ENCODE measurements at regions not wholly inside any gene's neighbourhood (a gene's known extent, or its start where the extent isn't known, plus 50 kb on each side); places are given as distances from the start of the nearest gene placed in this dataset.
"Not testable (repeated sequence)": the region's sequence is repeated elsewhere in the genome, so short reads cannot be mapped to it uniquely, and the experiment has no call there.

DNA sequence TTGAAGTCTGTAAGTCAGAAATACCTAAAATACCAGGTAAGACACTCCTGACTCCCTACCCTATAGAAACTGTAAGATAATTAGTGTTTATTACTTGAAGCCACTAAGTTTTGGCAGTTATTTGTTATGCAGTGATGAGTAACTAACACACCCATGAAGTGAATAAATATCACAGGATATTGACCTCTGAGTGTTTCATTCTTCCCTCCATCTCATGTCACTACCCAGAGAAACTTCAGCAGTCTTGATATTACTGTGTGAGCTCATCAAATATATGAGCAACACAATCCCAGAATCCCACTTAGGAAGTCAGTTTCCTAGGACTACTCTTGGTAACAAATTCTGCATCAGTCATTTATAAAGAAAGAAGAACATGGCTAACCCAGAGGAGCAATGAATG is 529.7 kb downstream of the FBXO15 start:
- no peak for DNase-seq

DNA sequence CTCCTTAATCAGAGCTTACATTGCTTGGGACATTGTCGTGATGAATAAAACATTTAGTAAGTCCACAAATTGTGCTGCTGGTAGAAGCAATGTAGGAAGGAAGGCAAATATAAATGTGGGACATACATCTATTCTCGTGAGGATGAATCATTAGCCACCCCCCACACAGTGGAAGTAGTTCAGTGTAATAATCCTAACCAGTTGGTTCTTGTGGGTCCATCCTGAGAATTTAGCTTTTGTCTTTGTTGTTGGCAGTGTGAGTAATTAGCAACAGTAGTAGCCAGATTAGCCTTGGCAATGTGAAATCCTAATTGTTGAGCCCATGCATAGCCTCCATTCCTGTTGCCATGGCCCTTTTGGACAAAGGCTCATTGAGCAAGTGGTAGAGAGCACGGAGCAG is 532.1 kb downstream of the FBXO15 start:
- DNase-seq = no peak

DNA sequence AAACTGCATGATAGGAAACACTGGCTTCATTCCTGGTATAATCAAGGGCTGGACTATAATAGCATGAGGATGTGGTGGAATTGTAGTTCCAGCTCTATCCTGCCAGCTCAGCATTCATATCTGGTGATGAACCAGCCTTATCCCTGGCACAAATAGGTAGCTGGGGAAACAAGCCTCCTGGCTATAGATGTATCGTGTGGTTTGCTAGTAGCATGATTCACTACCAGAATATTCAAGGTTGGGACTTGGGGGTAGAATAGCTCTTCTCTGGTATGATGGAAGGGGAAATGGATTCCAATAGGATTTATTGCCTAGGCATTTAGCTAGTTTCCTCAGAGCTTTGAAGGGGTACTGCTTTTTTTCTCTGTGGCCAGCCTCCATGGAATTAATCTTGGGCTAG is 532.8 kb downstream of the FBXO15 start:
- no peak for DNase-seq

DNA sequence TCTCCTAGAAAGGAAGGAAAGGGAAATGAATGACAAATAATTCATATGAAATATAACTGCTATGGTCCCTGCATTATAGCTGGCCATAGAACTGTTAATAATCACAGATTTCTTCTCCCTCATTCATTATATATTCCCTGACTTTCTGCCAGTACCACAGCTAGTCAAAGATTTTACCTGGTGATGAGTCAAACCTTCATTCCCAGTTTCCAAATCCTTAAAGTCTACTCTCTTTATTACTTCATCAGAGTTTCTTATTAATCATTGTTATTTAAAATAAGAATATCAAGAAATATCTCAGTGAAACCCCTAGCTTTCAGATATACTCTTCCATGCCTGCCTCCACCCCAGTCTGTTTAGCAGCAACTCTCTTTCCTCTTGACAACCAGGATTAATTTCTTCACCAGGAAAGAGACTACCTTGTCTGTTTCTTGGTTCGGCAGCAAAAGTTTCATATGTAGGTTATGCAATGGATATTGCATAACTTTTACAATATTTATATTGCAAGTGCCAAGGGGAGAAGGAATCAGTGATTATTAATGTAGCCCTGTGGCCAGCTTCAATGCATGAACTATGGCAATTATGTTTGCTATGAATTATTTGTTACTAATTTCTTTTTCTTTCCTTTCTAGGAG is 533.8 kb downstream of the FBXO15 start:
- no peak for DNase-seq

DNA sequence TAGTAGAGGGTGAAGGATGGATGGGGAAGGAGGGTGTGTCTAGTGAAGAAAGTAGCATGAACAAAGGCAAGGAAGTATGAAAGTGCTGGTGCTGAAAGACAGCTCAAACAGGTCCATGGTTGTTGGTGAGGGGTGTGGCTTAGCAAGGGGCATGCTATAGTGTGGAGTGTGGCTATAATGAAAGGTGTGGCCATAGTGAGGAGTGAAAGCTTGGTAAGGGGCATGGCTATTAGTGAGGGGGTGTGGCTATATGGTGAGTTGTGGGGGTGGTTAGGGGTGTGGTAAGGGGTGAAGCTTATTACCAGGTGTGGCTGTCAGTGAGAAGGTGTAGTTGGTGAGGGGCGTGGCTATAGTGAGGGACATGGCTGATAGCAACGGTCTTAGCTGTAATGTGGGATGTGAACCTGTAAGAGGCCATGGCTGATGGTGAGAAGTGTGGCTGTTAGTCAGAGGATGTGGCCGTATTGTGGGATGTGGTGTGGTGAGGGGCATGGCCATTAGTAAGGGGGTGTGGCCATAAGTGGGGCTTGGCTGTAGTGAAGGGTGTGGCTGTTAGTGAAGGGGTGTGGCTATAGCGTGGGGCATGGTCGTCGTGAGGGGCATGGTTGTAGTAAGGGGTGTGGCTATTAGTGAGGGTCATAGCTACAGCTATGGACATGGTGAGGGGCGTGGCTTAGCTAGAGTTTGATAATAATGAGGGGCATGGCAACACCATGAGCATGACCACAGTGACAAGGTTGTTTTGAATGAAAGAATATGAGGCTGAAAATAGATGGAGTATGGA is 549.6 kb downstream of the FBXO15 start:
- DNase-seq = no peak

DNA sequence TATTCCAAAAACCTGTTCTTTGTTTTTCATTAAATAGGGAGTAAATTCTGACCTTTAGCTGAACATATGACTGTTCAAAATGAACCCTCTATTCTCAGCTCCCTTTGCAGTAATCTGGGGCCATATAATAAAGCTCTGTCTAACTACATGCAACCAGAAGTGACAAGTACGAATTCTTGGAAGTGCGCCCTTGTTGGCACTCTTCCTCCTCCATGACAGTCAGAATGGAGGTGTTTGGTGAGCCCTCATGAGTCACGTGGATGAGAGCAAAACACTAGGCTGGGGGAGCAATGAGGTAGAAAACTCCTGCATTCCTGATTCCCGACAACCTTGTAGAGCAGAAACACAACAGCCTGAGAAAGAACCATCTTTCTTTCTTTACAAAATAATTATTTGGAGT is 552.9 kb downstream of the FBXO15 start:
- DNase-seq = no peak

DNA sequence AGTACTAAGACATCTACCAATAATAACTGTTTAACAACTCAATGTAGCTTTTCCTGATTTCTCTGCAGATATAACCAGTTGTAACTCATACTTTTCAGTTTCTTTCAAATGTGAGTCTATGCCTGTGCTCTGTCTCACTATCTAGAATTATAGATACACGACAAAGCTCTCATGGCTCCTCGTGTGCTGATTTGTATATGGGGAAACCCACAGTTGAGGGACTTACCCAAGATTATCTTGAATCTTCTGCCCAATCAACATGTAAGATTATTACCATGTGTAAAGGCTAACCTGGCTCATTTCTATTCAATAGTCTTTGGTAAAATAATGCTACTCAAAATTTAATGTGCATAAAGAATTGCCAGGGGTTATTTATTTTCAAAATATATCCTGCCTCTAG is 554.4 kb downstream of the FBXO15 start:
- no peak for DNase-seq

DNA sequence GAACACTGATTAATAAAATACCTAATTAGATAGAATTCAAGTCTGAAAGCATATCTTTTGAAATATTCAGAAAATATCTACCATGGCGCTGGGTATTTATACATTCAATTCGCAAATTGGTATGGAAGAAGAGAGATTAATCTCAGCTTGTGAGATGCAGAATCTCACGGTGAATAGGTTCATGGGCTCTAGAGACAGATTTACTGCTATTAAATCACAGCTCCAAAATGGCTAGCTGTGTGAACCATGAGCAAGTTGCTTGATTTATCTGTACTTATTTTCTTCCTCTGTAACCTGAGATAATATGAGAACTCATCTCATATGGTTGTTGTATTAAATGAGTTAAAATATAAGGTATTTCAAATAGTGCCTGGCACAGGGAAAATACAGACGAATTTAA is 556.7 kb downstream of the FBXO15 start:
- DNase-seq = no peak

DNA sequence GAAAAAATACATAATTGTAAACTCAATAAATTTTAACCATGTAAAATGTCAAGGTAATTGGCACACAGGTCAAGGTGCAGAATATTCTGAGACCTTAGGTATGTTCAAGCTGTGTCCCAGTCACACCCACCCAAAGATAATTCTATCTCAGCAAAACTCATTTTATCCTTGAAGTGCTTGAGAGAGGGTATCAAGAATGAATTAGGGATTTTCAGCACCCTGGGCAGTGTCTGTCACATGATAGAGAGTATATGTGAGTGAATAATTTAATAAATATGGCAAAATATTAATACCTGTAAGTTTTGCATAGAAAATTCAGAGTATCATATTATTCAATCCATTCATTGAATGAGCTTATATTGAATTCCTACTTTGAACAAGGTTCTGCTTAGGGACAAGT is 567.9 kb downstream of the FBXO15 start:
- DNase-seq = no peak

DNA sequence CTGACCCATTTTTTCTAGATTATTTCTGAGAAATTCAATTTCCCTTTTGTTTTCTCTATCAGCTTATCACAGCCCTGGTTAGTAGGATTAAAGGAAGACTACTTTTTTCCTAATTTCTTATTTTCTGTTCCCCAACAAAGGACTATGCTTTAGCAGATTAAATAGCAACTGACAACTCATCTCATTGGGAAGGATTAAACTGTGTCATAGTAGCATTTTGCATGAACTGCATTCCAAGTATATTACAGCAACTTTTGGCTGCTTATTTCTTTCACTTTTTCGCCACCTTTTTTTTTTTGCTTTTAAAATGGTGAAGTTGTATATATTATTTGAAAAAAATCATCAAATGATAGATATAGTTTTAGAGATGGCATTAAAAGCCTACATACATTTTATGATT is 570.3 kb downstream of the FBXO15 start:
- DNase-seq = no peak

DNA sequence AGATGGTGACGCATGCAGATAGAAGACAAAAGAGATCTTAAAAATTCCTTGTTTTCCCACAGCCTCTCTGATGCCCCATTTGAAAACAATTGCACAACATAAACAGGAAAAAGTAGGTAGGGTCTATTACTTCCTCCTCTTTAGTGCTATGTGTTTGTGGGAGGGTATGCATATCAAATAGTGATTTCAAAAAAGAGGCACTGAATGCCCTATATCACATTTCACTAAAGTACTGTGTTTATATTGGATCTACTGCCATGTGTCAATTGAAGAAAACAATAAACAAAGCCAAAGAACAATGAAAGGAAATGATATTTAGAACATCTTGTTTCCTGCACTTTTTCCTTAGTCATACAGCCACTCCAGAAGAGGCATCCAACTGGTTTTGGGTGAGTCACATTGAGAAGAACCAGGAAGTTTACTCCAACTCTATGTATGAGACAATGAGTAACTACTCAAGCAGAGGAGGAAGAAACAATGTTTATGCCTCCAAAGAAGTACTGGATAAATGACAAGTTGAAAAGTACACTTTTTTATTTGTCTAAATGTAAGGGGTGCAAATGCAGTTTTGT is 583.6 kb downstream of the FBXO15 start:
- DNase-seq = no peak

DNA sequence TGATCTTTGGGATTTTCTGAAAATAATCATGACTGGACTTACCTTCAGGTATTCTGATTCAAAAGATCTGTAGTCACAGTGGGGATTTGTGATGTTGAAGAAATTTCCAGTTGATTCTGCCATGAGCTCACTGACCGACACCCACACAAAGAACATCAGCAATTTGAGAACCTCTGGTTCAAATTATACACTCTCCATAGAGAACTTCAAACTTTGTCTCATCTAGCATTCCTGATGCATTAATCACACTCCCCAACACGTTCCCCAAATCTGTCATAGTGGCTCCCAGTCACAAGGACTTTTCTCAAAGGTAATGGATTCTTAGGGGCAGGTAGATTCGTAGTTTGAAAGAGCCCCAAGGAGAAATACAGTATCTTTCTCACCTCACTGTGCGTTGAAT is 584.3 kb downstream of the FBXO15 start:
- no peak for DNase-seq

DNA sequence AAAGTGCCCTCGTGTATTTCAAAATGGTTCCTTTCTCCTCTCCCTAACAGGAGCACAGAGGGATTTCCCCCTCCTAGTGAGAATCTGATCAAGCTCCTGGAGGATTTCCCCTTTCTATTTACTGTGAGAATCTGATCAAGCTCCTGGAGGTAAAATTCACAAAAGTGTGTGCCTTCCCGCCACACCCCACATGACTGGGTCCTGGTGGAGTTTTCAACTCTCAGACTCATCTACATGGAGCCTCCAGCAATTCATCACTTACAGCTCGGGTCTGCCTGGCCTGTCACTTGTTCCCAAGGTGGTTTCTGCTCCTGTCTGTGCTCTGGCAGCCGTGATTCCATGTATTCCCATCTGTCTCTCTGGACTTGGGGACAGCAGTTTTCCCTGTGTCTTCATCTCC is 590.7 kb downstream of the FBXO15 start:
- no peak for DNase-seq

DNA sequence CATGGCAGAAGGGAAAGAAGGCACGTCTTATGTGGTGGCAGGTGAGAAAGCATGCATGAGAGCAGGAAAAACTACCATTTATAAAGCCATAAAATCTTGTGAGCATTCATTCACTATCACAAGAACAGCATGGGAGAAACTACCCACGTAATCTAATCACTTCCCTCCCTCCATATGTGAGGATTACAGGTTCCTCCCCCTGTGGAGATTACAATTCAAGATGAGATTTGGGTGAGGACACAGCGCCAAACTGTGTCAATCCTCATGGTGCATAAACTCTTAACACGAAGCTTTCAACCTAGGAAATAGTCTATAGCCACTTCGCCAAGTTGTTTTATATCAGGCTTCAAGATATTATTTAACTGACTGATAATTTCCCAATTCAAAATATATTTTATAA is 595.5 kb downstream of the FBXO15 start:
- no peak for DNase-seq

DNA sequence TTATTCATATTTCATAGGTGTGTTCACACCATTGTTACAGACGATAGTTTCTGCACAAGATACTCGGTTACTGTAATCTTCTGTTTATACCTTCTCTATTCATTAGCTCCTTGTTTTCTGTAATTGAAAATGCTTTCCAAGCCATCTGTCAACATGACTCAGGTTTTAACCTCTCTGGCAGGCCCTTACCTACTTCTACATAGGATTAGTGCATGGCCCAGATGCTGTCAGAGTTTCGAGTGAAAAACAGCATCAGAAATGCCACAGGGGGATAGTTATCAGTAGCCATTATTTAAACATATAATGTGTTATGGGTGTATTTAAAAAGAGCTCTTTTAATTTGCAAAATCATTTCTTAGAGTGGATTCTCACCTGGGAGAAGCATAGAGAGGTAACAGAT is 596.4 kb downstream of the FBXO15 start:
- DNase-seq = no peak

DNA sequence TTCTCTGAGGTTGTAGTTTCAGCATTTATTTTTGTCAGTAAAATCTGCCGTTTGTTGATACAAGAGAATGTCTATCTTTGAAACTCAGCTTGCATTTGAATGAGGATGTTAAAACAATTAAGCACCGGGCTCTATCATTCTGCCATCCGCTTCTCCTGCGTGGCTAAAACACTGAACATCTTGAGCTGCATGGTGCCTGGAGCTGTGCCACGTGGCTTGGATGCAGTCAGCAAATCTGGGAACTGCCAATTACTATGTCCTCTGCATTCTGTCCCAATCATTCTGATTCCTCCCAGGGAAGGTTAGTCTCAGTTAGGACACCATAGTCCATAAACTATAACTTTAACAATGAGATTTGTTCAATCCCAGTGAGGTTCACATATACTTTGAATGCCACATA is 598.4 kb downstream of the FBXO15 start:
- no peak for DNase-seq

DNA sequence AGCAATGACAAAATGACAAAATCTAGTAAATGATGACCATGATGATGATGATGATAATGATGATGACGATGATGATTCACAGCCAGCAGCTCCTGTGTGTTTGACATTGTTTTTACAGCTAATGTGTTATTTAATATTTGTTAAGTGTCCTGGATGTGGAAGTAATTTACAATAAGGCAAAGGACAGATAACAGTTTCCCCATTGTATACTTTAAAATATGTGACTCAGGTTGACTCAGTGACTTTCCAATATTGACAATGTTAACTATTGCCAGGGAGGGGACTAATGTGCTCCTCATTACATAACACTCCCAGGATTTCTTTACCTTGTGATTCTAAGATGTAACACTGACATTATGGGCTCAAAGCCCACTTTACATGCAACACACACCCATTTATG is 602.2 kb downstream of the FBXO15 start:
- no peak for DNase-seq

DNA sequence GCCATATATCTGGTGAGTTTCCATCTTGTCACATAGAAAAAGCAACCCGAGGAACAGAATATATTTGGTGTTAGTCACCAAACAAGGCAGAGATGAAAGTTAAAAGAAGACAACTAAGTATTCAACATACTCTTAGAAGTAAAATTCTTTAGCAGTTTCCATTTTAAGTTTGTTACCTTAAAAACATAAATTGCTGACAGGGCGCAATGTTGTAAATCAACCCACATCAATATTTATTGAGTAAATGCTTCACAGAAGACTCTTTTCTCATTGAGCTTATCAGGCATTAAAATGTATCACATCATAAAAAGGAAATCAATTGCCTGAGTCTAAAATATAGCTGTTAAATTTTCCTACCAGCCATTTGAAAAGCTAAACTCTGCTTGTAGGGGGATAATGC is 603.0 kb downstream of the FBXO15 start:
- DNase-seq = no peak

DNA sequence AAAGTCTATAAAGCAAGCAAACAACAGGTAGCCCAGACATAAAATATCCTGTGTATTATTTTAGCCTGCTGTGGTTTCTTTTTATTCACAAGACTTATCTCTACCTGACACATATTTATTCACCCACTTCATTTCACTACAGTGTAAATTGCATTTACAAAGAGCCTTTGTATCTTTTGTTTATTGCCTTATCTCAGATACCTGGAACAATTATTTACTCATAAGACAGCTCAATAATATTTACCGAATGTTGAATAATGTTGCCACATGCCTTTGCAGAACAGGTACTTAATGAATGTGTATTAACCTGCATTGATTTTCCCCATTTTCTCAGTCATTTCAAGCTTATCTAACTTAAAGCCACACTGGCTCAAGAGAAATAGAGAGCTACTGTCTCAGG is 603.6 kb downstream of the FBXO15 start:
- no peak for DNase-seq

DNA sequence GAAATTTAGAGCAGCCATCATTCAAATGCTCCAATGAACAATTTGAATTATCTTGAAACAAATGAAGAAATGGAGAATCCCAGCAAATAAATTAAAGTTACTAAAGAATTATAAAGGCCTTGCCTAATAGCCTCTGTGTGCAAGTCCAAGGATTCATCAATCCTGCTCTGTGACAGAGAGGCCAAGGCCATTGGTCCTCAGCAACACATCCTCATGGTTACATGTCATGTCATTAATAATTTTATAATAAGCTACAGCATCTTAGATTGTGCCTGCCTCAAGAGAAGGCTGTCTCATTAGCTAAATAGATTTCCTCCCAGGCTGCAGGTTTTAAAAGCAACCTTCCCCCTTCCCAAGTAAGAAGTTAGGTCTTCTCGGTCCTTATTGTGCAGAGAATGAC is 611.6 kb downstream of the FBXO15 start:
- DNase-seq = no peak

DNA sequence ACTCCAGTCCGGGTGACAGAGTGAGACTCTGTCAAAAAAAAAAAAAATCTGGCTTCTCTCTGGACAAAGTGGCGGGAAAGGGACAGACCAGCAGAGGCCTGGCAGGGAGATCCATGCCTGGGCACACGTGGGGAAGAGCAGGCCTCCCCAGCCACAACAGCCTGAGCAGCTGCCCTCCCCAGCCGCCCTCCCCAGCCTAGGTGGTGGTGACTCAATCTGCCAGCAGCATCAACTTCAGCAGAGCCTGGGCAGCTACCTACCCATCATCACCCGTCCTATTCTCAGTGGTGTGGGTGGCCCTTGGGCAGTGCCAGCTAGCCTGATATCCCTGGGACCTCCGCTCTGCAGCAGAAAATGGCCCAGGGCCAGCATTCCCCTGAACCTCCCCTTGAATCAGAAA is 612.4 kb downstream of the FBXO15 start:
- DNase-seq = no peak

DNA sequence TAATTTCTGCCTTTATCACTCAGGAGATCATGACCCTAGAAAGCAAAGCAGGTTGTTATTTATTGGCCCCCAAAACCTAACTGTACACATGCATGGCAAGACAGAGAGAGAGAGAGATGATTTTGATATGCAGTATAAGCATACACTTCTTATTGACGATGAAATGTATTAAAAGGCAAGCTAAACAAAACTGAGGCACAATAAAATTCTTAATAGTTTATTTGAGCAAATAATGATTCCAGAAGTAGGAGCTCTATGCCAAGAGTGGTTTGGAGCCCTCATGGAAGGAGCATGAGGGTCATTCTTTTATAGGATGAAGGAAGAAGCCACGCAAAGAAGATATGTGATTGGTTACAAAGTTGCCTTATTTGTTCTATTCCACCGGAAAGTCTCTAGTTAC is 616.0 kb downstream of the FBXO15 start:
- DNase-seq = no peak

DNA sequence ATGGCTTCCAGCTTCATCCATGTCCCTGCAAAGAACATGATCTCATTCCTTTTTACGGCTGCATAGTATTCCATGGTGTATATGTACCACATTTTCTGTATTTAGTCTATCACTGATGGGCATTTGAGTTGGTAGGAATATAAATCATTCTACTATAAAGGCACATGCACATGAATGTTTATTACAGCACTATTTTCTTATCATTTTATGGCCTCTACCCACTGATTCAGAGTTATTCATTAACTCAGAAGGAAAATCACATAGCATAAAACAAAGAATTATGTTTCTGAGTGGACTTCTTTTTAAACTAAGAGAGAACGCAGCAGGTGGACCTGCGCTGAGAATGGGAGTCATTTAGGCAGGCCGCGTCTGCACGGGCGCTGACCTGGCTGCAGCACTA is 619.6 kb downstream of the FBXO15 start:
- DNase-seq = no peak

DNA sequence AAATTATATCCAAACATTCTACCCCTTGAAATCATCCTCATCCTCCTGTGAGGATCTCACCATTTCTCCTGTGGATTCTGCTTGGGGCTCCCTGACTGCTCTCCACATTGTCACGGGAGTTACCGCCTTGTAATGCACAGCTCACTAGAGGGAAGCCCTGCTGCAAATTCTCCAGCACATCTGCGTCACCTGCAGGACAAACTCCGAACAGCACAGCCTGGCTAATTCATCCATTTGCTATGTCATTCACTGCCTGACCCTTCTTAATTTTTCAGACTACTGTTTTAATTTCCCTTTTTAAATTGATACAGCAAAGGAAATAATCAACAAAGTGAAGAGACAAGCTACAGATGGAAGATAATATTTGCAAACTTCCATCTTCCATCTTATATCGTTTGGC is 627.4 kb downstream of the FBXO15 start:
- no peak for DNase-seq

DNA sequence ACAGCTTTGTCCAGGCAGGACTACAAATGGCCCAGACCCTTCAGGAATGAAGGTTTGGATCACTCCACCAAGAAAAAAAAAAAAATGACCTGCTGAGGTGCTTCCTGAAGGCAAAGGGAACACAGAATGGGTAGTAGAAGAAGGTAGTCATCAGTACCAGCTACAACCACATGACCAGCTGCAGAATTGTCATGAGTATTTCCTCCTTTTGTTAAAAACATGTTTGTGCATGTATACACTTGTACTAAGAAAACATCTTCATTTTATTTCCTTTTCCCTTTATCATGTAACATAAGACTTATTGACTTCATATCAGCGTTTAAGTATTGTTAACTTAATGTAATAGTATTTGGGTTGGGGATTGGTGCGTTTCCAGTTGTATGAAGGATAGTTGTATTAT is 631.6 kb downstream of the FBXO15 start:
- not testable (repeated sequence) for DNase-seq

All from CD4-positive, alpha-beta T cell treated with Interferon gamma for 1 hour (primary cell).